AG08395 (cell line): ENCODE measurements at regions not wholly inside any gene's neighbourhood (a gene's known extent, or its start where the extent isn't known, plus 50 kb on each side); places are given as distances from the start of the nearest gene placed in this dataset.

Source experiments
- DNase-seq: peaks from one replicate; pipeline ENCODE4 v3.0.0; 2012; ENCODE audit warnings: mixed read lengths, low spot score

GRCh38 chr6:53974941-53975340 lies 136.3 kb upstream of the MLIP start:
- DNase-seq: no peak

GRCh38 chr6:53975941-53976615 lies 135.2 kb upstream of the MLIP start:
- DNase-seq: no peak

GRCh38 chr6:53977551-53977950 lies 133.7 kb upstream of the MLIP start:
- no peak for DNase-seq

GRCh38 chr6:53979468-53980067 lies 131.7 kb upstream of the MLIP start:
- DNase-seq: peak; percentile 56

GRCh38 chr6:53982366-53983050 lies 128.7 kb upstream of the MLIP start:
- no peak for DNase-seq

- DNase-seq: no peak
Observed at GRCh38 chr6:53983301-53983700, 127.9 kb upstream of the MLIP start.

GRCh38 chr6:53984163-53984562 lies 127.1 kb upstream of the MLIP start:
- DNase-seq: peak; percentile 71

- DNase-seq: no peak
Observed at GRCh38 chr6:53984581-53984980, 126.7 kb upstream of the MLIP start.

- DNase-seq: no peak
Observed at GRCh38 chr6:53985366-53985765, 125.9 kb upstream of the MLIP start.

GRCh38 chr6:53986165-53986720 lies 125.0 kb upstream of the MLIP start:
- peak; percentile 55 for DNase-seq

GRCh38 chr6:53986721-53987521 lies 124.3 kb upstream of the MLIP start:
- DNase-seq: no peak

- no peak for DNase-seq
Observed at GRCh38 chr6:53987522-53987888, 123.7 kb upstream of the MLIP start.

GRCh38 chr6:53989504-53989903 lies 121.7 kb upstream of the MLIP start:
- DNase-seq: no peak

GRCh38 chr6:53992522-53992921 lies 118.7 kb upstream of the MLIP start:
- DNase-seq: no peak

GRCh38 chr6:53994201-53994600 lies 117.0 kb upstream of the MLIP start:
- no peak for DNase-seq

- DNase-seq: no peak
Observed at GRCh38 chr6:53995935-53996334, 115.3 kb upstream of the MLIP start.

GRCh38 chr6:53998303-53998702 lies 112.9 kb upstream of the MLIP start:
- no peak for DNase-seq

GRCh38 chr6:53999088-53999755 lies 112.0 kb upstream of the MLIP start:
- no peak for DNase-seq

GRCh38 chr6:54002116-54002515 lies 109.1 kb upstream of the MLIP start:
- DNase-seq: no peak

GRCh38 chr6:54003316-54003715 lies 107.9 kb upstream of the MLIP start:
- no peak for DNase-seq

GRCh38 chr6:54008589-54008988 lies 102.7 kb upstream of the MLIP start:
- no peak for DNase-seq
